SK-N-SH (cell line): ENCODE measurements at regions not wholly inside any gene's neighbourhood (a gene's known extent, or its start where the extent isn't known, plus 50 kb on each side); places are given as distances from the start of the nearest gene placed in this dataset.
"Not testable (repeated sequence)": the region's sequence is repeated elsewhere in the genome, so short reads cannot be mapped to it uniquely, and the experiment has no call there.

Source experiments
- CTCF ChIA-PET: fragments of 300-600, 350-600 bp; formaldehyde crosslinking; extraction: SDS; loops from one replicate; lab custom pipeline; 2021; lab: Yijun Ruan, JAX
- POLR2A ChIA-PET: fragments of 350-600 bp; sonication (Branson Sonifier 250); formaldehyde crosslinking; extraction: SDS; loops from one replicate; lab custom pipeline; 2020; ENCODE audit warnings: antibody characterized with exemption, inconsistent platforms; lab: Yijun Ruan, JAX
- DNase-seq: peaks from one replicate; pipeline ENCODE4 v3.0.0; 2012
- H2AFZ ChIP-seq: fragments of 200-600 bp; sonication (generic); 2 replicates; pipeline ENCODE4 v1.8.1; 2016; ENCODE audit warnings: antibody characterized with exemption, mild to moderate bottlenecking, low read depth
- H3F3A ChIP-seq: fragments of 200-600 bp; sonication (generic); replicated peaks from 2 replicates; pipeline ENCODE3; 2016; ENCODE audit warnings: antibody characterized with exemption, mild to moderate bottlenecking; ENCODE audit not compliant: insufficient read depth
- H3K27ac ChIP-seq, 2 experiments: fragments of 200-500 bp in 1 of 2; fragments of 200-600 bp in 1 of 2; sonication (Bioruptor generic) in 1 of 2; sonication (generic), shearing (Covaris generic) in 1 of 2; 2 replicates each; pipeline versions ENCODE4 v1.5.1 to v1.6.1; 2014 to 2016; ENCODE audit warnings: low read depth in 2 of 2, inconsistent platforms in 1 of 2, low read length in 1 of 2, mild to moderate bottlenecking in 1 of 2, mixed read lengths in 1 of 2
- H3K27me3 ChIP-seq: fragments of 200-600 bp; sonication (generic), shearing (Covaris generic); 2 replicates; pipeline ENCODE4 v1.6.1; 2016; ENCODE audit warnings: mixed run types; ENCODE audit not compliant: insufficient read depth
- H3K36me3 ChIP-seq, 2 experiments: fragments of 200-500 bp in 1 of 2; fragments of 200-600 bp in 1 of 2; sonication (Bioruptor generic) in 1 of 2; sonication (generic) in 1 of 2; replicated peaks in 1 of 2; 2 replicates each; pipeline versions ENCODE3 to v1.5.1; 2014 to 2016; ENCODE audit warnings: low read length in 1 of 2, mild to moderate bottlenecking in 1 of 2; ENCODE audit not compliant: insufficient read depth in 2 of 2, control insufficient read depth in 1 of 2
- H3K4me1 ChIP-seq, 2 experiments: fragments of 200-500 bp in 1 of 2; fragments of 200-600 bp in 1 of 2; sonication (Bioruptor generic) in 1 of 2; sonication (generic), shearing (Covaris generic) in 1 of 2; 2 replicates each; pipeline versions ENCODE4 v1.5.1 to v1.6.1; 2014 to 2016; ENCODE audit warnings: low read depth in 1 of 2, low read length in 1 of 2, mixed run types in 1 of 2; ENCODE audit not compliant: insufficient read depth in 2 of 2, control insufficient read depth in 1 of 2
- H3K4me2 ChIP-seq: fragments of 200-600 bp; sonication (generic), shearing (Covaris generic); 2 replicates; pipeline ENCODE4 v1.6.1; 2017; ENCODE audit warnings: mixed run types
- H3K4me3 ChIP-seq, 2 experiments: fragments of 200-500 bp in 1 of 2; fragments of 200-600 bp in 1 of 2; sonication (Bioruptor generic) in 1 of 2; sonication (generic), shearing (Covaris generic) in 1 of 2; 2 replicates each; pipeline versions ENCODE4 v1.5.1 to v1.8.1; 2014 to 2016; ENCODE audit warnings: low read depth in 2 of 2, inconsistent platforms in 1 of 2, low read length in 1 of 2, mild to moderate bottlenecking in 1 of 2, mixed read lengths in 1 of 2, moderate library complexity in 1 of 2
- H3K79me2 ChIP-seq: fragments of 200-600 bp; sonication (generic); 2 replicates; pipeline ENCODE4 v1.8.1; 2017; ENCODE audit warnings: mild to moderate bottlenecking; ENCODE audit not compliant: insufficient read depth
- H3K9ac ChIP-seq: fragments of 200-600 bp; sonication (generic); 2 replicates; pipeline ENCODE4 v1.6.1; 2017; ENCODE audit warnings: mixed run types
- H3K9me2 ChIP-seq: fragments of 200-600 bp; sonication (generic); 2 replicates; pipeline ENCODE4 v1.6.1; 2017; ENCODE audit warnings: mixed run types
- H3K9me3 ChIP-seq: fragments of 200-600 bp; sonication (generic); 2 replicates; pipeline ENCODE4 v1.6.1; 2017; ENCODE audit warnings: mixed run types, mild to moderate bottlenecking, moderate library complexity
- H4K20me1 ChIP-seq: fragments of 200-600 bp; sonication (generic); 2 replicates; pipeline ENCODE4 v1.6.1; 2017; ENCODE audit warnings: mild to moderate bottlenecking, mixed run types; ENCODE audit not compliant: insufficient read depth
- ELF1 ChIP-seq: IDR thresholded peaks from 2 replicates; pipeline ENCODE4 v1.4.0; 2012
- EZH2phosphoT487 ChIP-seq: fragments of 200-600 bp; sonication (generic); IDR thresholded peaks from 2 replicates; pipeline ENCODE4 v1.6.1; 2017; ENCODE audit warnings: low read depth, mixed run types, mild to moderate bottlenecking, antibody characterized with exemption, moderate library complexity, borderline replicate concordance
- GABPA ChIP-seq: IDR thresholded peaks from 2 replicates; pipeline ENCODE4 v1.4.0; 2012; ENCODE audit warnings: low read depth, mild to moderate bottlenecking
- JUND ChIP-seq: IDR thresholded peaks from 2 replicates; pipeline ENCODE4 v1.4.0; 2012
- MEF2A ChIP-seq: IDR thresholded peaks from 2 replicates; pipeline ENCODE4 v1.4.0; 2012; ENCODE audit warnings: low read depth, borderline replicate concordance
- NFIC ChIP-seq: IDR thresholded peaks from 2 replicates; pipeline ENCODE4 v1.4.0; 2012; ENCODE audit warnings: borderline replicate concordance
- POLR2AphosphoS5 ChIP-seq: IDR thresholded peaks from 2 replicates; pipeline ENCODE4 v1.6.1; 2012; ENCODE audit warnings: low read depth, low read length
- RAD21 ChIP-seq: IDR thresholded peaks from 2 replicates; pipeline ENCODE4 v1.6.1; 2012; ENCODE audit warnings: mild to moderate bottlenecking, low read length
- RCOR1 ChIP-seq: fragments of 150-350 bp; IDR thresholded peaks from 2 replicates; pipeline ENCODE4 v1.6.1; 2017; ENCODE audit warnings: antibody characterized with exemption, low read length
- RXRA ChIP-seq: IDR thresholded peaks from 2 replicates; pipeline ENCODE4 v1.4.0; 2012; ENCODE audit warnings: low read depth, mild to moderate bottlenecking, borderline replicate concordance
- SMC3 ChIP-seq: IDR thresholded peaks from 2 replicates; pipeline ENCODE4 v1.6.1; 2012; ENCODE audit warnings: low read depth, low read length, improper control_type of control experiment
- WGBS: methylation state at CpG from one replicate; pipeline ENCODE4 v1.1.6; 2017; ENCODE audit warnings: low lambda C conversion rate; 5-methylcytosine and 5-hydroxymethylcytosine counted together
- TF ChIP-seq, protein P1 (sequence below): fragments of 150-350 bp; IDR thresholded peaks from 2 replicates; pipeline ENCODE4 v1.6.1; 2017; ENCODE audit warnings: antibody characterized with exemption, low read length, low read depth, borderline replicate concordance
- TF ChIP-seq, protein P2 (sequence below): IDR thresholded peaks from 2 replicates; pipeline ENCODE4 v1.4.0; 2012; ENCODE audit warnings: low read depth

DNA sequence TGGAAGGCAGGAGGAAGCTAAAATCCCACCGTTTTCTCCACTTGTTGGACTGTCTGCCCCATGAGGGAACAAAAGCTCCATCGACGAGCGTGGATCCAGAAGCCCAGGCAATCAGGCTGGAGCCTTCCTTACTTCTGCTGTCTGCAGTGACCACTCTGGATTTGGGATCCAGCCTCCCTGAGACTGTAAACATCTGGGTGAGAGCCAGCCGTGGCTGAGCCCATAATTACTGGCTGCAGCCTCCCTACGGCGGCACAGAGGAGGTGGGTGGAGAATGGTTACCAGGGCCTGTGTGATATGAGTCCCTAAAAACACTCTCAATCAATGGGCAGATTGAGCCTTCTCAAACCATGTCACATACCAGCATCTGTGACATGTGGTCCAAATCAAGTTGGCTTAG lies 158.2 kb downstream of the FOXL1 start:
- 49% methylated on average over 5 of the region's 7 CpGs for WGBS
- POLR2A ChIA-PET = no interaction called here
- CTCF ChIA-PET = no interaction called here

DNA sequence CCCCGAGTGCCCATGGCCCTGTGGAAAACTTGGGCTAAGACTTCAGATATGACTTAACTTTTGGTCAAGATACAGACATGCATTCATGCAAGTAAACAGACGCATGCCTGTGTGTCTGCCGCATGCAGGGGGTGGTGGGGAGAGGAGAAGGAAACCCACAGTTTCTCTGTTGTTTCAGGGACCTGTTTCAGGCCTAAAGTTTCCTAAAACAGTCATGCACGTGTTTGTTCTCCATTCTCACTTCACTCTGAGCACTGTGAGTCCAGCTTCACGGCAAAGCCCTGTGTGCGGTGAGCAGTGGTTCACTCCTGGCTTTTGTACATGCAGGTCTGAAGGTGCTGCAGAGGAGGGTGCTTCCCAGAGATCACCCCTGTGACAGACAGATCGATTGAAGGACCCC lies 158.7 kb downstream of the FOXL1 start:
- 30% methylated on average over 7 of the region's 7 CpGs for WGBS
- peaks cover 0 to 23% of the 10 kb centered on the region in 2 experiments; a peak in 2 of 4 replicates for H3K4me1 ChIP-seq
- no peaks in the 10 kb centered on the region for H4K20me1 ChIP-seq
- no peak overlapping the region for H3K9ac ChIP-seq
- no peaks in the 10 kb centered on the region for H3K27me3 ChIP-seq
- no peaks in the 10 kb centered on the region for H3K79me2 ChIP-seq
- no peak overlapping the region for H3K27ac ChIP-seq
- peaks cover 31% of the 10 kb centered on the region for H3F3A ChIP-seq
- H3K36me3 ChIP-seq = no peaks in the 10 kb centered on the region
- ChIA-PET POLR2A (no interaction called here), CTCF (no interaction called here)
- no peaks in the 10 kb centered on the region for H3K9me2 ChIP-seq
- no peak overlapping the region for H3K4me2 ChIP-seq
- H3K4me3 ChIP-seq = no peak overlapping the region
- TF ChIP-seq POLR2AphosphoS5 (no peak), RXRA (no peak), ELF1 (no peak), SMC3 (no peak), RCOR1 (no peak)
- H3K9me3 ChIP-seq = no peaks in the 10 kb centered on the region
- H2AFZ ChIP-seq = no peak overlapping the region
- no peak for DNase-seq

More for the DNA sequence above, 158.2 kb downstream of the FOXL1 start:
- TF ChIP-seq GABPA (no peak), EZH2phosphoT487 (no peak), SMC3 (no peak), MEF2A (no peak), JUND (no peak), RAD21 (no peak), NFIC (no peak)
- TF ChIP-seq, protein P1, sequence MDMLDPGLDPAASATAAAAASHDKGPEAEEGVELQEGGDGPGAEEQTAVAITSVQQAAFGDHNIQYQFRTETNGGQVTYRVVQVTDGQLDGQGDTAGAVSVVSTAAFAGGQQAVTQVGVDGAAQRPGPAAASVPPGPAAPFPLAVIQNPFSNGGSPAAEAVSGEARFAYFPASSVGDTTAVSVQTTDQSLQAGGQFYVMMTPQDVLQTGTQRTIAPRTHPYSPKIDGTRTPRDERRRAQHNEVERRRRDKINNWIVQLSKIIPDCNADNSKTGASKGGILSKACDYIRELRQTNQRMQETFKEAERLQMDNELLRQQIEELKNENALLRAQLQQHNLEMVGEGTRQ = no peak
- TF ChIP-seq, protein P2, sequence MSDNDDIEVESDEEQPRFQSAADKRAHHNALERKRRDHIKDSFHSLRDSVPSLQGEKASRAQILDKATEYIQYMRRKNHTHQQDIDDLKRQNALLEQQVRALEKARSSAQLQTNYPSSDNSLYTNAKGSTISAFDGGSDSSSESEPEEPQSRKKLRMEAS = no peak
- Histone ChIP-seq H4K20me1 (no peaks in the 10 kb centered on the region), H3K4me3 (no peak overlapping the region), H3K27me3 (no peaks in the 10 kb centered on the region), H3K27ac (no peak overlapping the region), H3K4me2 (no peak overlapping the region), H3K36me3 (no peaks in the 10 kb centered on the region), H3K4me1 (peaks cover 0 to 23% of the 10 kb centered on the region in 2 experiments; a peak in 2 of 4 replicates), H3K9me3 (no peaks in the 10 kb centered on the region), H3K9ac (no peak overlapping the region), H3F3A (peaks cover 27% of the 10 kb centered on the region), H3K9me2 (no peaks in the 10 kb centered on the region), H3K79me2 (no peaks in the 10 kb centered on the region), H2AFZ (no peak overlapping the region)
- DNase-seq = no peak

DNA sequence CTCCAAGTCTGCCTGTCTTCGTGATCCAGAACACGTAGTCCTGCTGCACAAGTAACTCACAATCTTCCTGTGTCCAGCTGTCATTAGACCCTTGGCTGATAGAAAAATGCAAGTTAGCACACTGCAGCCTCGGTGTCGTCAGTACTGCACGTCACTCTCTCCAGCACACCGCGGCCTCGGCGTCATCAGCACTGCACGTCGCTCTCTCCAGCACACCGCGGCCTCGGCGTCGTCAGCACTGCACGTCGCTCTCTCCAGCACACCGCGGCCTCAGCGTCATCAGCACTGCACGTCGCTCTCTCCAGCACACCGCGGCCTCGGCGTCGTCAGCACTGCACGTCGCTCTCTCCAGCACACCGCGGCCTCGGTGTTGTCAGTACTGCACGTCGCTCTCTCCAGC lies 160.0 kb downstream of the FOXL1 start:
- H3K27ac ChIP-seq, H3K4me2 ChIP-seq, H3K4me3 ChIP-seq, POLR2A ChIA-PET, H3K79me2 ChIP-seq, H2AFZ ChIP-seq, H3K9me3 ChIP-seq, H3K9ac ChIP-seq, H4K20me1 ChIP-seq, H3K36me3 ChIP-seq, H3K27me3 ChIP-seq, H3K9me2 ChIP-seq, DNase-seq, CTCF ChIA-PET: not testable (repeated sequence)
- WGBS = 75% methylated on average over 16 of the region's 35 CpGs
- Histone ChIP-seq H3K4me1 (peaks cover 0 to 20% of the 10 kb centered on the region in 2 experiments; a peak in 2 of 4 replicates), H3F3A (peaks cover 24% of the 10 kb centered on the region)
